IPS DF 6.9 (cell line): ENCODE measurements at regions not wholly inside any gene's neighbourhood (a gene's known extent, or its start where the extent isn't known, plus 50 kb on each side); places are given as distances from the start of the nearest gene placed in this dataset.

Source experiments
- DNase-seq: peaks from one replicate; pipeline ENCODE4 v3.0.0-alpha.2; 2013; ENCODE audit warnings: low read depth, low spot score
- H3K27ac ChIP-seq: one replicate; pipeline ENCODE4 v1.5.1; 2013; ENCODE audit warnings: low read length, control low read depth
- H3K27me3 ChIP-seq: 2 replicates; pipeline ENCODE4 v1.6.1; 2013; ENCODE audit warnings: mild to moderate bottlenecking, low read length; ENCODE audit not compliant: control insufficient read depth, insufficient read depth
- H3K36me3 ChIP-seq: 2 replicates; pipeline ENCODE4 v1.6.1; 2013; ENCODE audit warnings: low read length; ENCODE audit not compliant: control insufficient read depth, insufficient read depth
- H3K4me1 ChIP-seq: 2 replicates; pipeline ENCODE4 v1.6.1; 2013; ENCODE audit warnings: low read length; ENCODE audit not compliant: control insufficient read depth, insufficient read depth
- H3K4me3 ChIP-seq: 2 replicates; pipeline ENCODE4 v1.5.1; 2013; ENCODE audit warnings: mild to moderate bottlenecking, low read length
- H3K9me3 ChIP-seq: 2 replicates; pipeline ENCODE4 v1.6.1; 2013; ENCODE audit warnings: low read length, inconsistent platforms; ENCODE audit not compliant: control insufficient read depth, insufficient read depth
- WGBS: extraction: QIAGEN DNeasy Blood & Tissue Kit; methylation state at CpG from one replicate; pipeline ENCODE4 v1.1.7; 2013; ENCODE audit warnings: mixed read lengths, missing lambda C conversion rate; ENCODE audit not compliant: insufficient read length, insufficient coverage; 5-methylcytosine and 5-hydroxymethylcytosine counted together

- WGBS: no CpG with 5 or more reads among the region's 4 CpGs
Measured at GRCh38 chr16:13291591-13292333, 390.4 kb downstream of the SHISA9 start.

GRCh38 chr16:13296206-13296605 lies 394.8 kb downstream of the SHISA9 start:
- peaks cover 5% of the 10 kb centered on the region for H3K4me1 ChIP-seq
- H3K9me3 ChIP-seq: no peaks in the 10 kb centered on the region
- no peaks in the 10 kb centered on the region for H3K27me3 ChIP-seq
- H3K27ac ChIP-seq: no peak overlapping the region
- no peaks in the 10 kb centered on the region for H3K36me3 ChIP-seq
- DNase-seq: no peak
- H3K4me3 ChIP-seq: no peak overlapping the region
- WGBS: no CpG with 5 or more reads among the region's 4 CpGs

More at GRCh38 chr16:13291591-13292333, 390.4 kb downstream of the SHISA9 start:
- Histone ChIP-seq H3K27ac (no peak overlapping the region), H3K4me3 (no peak overlapping the region), H3K27me3 (no peaks in the 10 kb centered on the region), H3K4me1 (no peaks in the 10 kb centered on the region; the same call in 1 of the 2 replicates), H3K36me3 (no peaks in the 10 kb centered on the region), H3K9me3 (no peaks in the 10 kb centered on the region)
- DNase-seq: peak; percentile 35

- H3K4me3 ChIP-seq: no peak overlapping the region
- H3K27ac ChIP-seq: no peak overlapping the region
- no CpG with 5 or more reads among the region's 5 CpGs for WGBS
- no peaks in the 10 kb centered on the region for H3K27me3 ChIP-seq
- H3K4me1 ChIP-seq: peaks cover 5% of the 10 kb centered on the region
- no peaks in the 10 kb centered on the region for H3K9me3 ChIP-seq
- DNase-seq: no peak
- H3K36me3 ChIP-seq: no peaks in the 10 kb centered on the region
Measured at GRCh38 chr16:13298666-13299065, 397.3 kb downstream of the SHISA9 start.

GRCh38 chr16:13300066-13300840 lies 398.9 kb downstream of the SHISA9 start:
- Histone ChIP-seq H3K27me3 (no peaks in the 10 kb centered on the region), H3K27ac (no peak overlapping the region), H3K9me3 (no peaks in the 10 kb centered on the region), H3K4me1 (peaks cover 5% of the 10 kb centered on the region), H3K4me3 (no peak overlapping the region), H3K36me3 (no peaks in the 10 kb centered on the region)
- no CpG with 5 or more reads among the region's 9 CpGs for WGBS
- no peak for DNase-seq

- DNase-seq: no peak
- Histone ChIP-seq H3K4me3 (no peak overlapping the region), H3K4me1 (no peaks in the 10 kb centered on the region), H3K27ac (no peak overlapping the region), H3K27me3 (no peaks in the 10 kb centered on the region), H3K36me3 (no peaks in the 10 kb centered on the region), H3K9me3 (no peaks in the 10 kb centered on the region)
- WGBS: no CpG with 5 or more reads among the region's 8 CpGs
Measured at GRCh38 chr16:13305019-13305755, 403.8 kb downstream of the SHISA9 start.

GRCh38 chr16:13306161-13306995 lies 405.0 kb downstream of the SHISA9 start:
- H3K36me3 ChIP-seq: no peaks in the 10 kb centered on the region
- no peaks in the 10 kb centered on the region for H3K27me3 ChIP-seq
- H3K4me3 ChIP-seq: no peak overlapping the region
- no CpG with 5 or more reads among the region's 2 CpGs for WGBS
- no peak for DNase-seq
- no peaks in the 10 kb centered on the region for H3K9me3 ChIP-seq
- no peaks in the 10 kb centered on the region for H3K4me1 ChIP-seq
- H3K27ac ChIP-seq: no peak overlapping the region

GRCh38 chr16:13307255-13307654 lies 405.9 kb downstream of the SHISA9 start:
- Histone ChIP-seq H3K4me3 (no peak overlapping the region), H3K27me3 (no peaks in the 10 kb centered on the region), H3K27ac (no peak overlapping the region), H3K4me1 (no peaks in the 10 kb centered on the region), H3K36me3 (no peaks in the 10 kb centered on the region), H3K9me3 (no peaks in the 10 kb centered on the region)
- no CpG with 5 or more reads among the region's 4 CpGs for WGBS
- no peak for DNase-seq

GRCh38 chr16:13307851-13308250 lies 406.5 kb downstream of the SHISA9 start:
- no peaks in the 10 kb centered on the region for H3K9me3 ChIP-seq
- H3K4me3 ChIP-seq: no peak overlapping the region
- no peak overlapping the region for H3K27ac ChIP-seq
- WGBS: no CpG with 5 or more reads among the region's 5 CpGs
- no peak for DNase-seq
- H3K4me1 ChIP-seq: no peaks in the 10 kb centered on the region
- H3K36me3 ChIP-seq: no peaks in the 10 kb centered on the region
- H3K27me3 ChIP-seq: no peaks in the 10 kb centered on the region

GRCh38 chr16:13312063-13312462 lies 410.7 kb downstream of the SHISA9 start:
- Histone ChIP-seq H3K9me3 (no peaks in the 10 kb centered on the region), H3K27me3 (no peaks in the 10 kb centered on the region), H3K4me3 (no peak overlapping the region), H3K27ac (no peak overlapping the region), H3K36me3 (no peaks in the 10 kb centered on the region), H3K4me1 (no peaks in the 10 kb centered on the region)
- WGBS: no CpG with 5 or more reads among the region's 1 CpG
- DNase-seq: no peak

- no peak overlapping the region for H3K4me3 ChIP-seq
- H3K4me1 ChIP-seq: no peaks in the 10 kb centered on the region
- H3K9me3 ChIP-seq: no peaks in the 10 kb centered on the region
- H3K27me3 ChIP-seq: no peaks in the 10 kb centered on the region
- no peak overlapping the region for H3K27ac ChIP-seq
- no peak for DNase-seq
- no peaks in the 10 kb centered on the region for H3K36me3 ChIP-seq
Measured at GRCh38 chr16:13313351-13313750, 412.0 kb downstream of the SHISA9 start.
